ENCODE measurements at regions not wholly inside any gene's neighbourhood (a gene's known extent, or its start where the extent isn't known, plus 50 kb on each side); places are given as distances from the start of the nearest gene placed in this dataset.

DNA sequence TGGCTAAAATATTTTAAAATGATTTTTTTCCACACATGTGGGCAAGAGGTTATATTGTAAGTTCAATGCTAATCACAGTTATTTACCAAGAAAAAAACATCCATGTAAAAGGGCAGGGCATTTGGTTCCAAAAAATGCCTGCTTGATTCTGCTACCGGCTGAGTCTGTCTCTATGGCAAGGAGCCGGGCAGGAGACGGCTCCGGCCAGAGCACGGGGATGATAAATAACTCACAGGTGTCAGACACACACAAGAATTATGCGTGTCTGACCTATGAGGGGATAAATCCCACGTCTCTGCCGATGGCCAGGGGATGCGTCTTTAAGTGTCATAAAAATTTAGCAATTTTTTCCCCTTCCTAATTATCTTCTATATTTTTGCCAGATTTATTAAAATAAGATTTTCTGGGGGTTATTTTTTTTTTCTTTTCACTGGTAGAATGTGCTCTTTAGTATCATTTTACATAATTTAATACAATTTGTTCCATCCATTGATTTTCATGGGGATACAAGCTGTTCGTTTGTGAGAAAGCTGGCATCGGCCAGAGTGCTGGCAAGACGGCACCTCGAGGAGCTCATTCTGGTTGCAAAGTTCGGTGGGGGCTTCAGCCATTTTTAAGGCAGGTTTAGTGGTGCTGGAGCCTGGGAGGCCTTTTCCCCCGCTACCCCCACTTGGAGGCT lies 253.9 kb downstream of the ZNF536 start:
- no peak overlapping the region for H3K27ac ChIP-seq (ENCODE audit: insufficient read depth, low read length)
- H3K27me3 ChIP-seq (ENCODE audit: control insufficient read depth, insufficient read depth, low read length) = no peaks in the 10 kb centered on the region

DNA sequence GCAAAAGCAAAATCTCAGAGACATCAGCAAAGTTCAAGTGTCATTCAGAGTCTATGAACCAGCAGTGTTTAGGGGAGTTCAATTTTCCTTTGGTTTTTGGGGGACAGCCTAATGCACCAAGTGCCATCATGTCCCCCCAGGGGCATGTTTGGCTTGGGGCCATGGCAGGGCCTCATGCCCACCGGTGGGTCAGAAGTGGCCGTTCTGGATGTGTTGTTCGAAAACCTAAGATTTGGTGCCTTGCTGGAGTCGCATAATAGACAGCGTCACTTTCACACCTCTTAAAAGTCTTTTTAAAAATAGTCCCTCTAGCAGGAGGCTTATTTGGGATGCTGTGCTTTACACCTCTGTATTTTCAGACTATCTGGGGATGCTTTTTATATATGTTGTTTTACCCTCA lies 250.1 kb downstream of the ZNF536 start:
- no peaks in the 10 kb centered on the region for H3K9me3 ChIP-seq (ENCODE audit: control insufficient read depth, insufficient read depth, low read depth, low read length)
- no peak overlapping the region for H3K4me2 ChIP-seq (ENCODE audit: extremely low read depth, insufficient read depth, low read length)
- H3K27ac ChIP-seq (ENCODE audit: insufficient read depth, low read length) = no peak overlapping the region
- no peaks in the 10 kb centered on the region for H3K36me3 ChIP-seq (ENCODE audit: control insufficient read depth, insufficient read depth, low read length)
- no peaks in the 10 kb centered on the region for H3K27me3 ChIP-seq (ENCODE audit: control insufficient read depth, insufficient read depth, low read length)
- no peaks in the 10 kb centered on the region for H3K4me1 ChIP-seq (ENCODE audit: control insufficient read depth, extremely low read depth, insufficient read depth, low read length)
- no peak overlapping the region for H3K4me3 ChIP-seq (replicated peaks in 1 of 4; ENCODE audit: control extremely low read depth in 1 of 4, insufficient read depth in 1 of 4, low read depth in 3 of 4, low read length in 4 of 4)
- no peaks in the 10 kb centered on the region for H4K20me1 ChIP-seq (ENCODE audit: control insufficient read depth, extremely low read depth, insufficient read depth, low read length)
- TF ChIP-seq EZH2 (IDR thresholded peaks at IDR 0.05; ENCODE audit: low read length, missing control alignments) = no peak
- TF ChIP-seq, protein P1, sequence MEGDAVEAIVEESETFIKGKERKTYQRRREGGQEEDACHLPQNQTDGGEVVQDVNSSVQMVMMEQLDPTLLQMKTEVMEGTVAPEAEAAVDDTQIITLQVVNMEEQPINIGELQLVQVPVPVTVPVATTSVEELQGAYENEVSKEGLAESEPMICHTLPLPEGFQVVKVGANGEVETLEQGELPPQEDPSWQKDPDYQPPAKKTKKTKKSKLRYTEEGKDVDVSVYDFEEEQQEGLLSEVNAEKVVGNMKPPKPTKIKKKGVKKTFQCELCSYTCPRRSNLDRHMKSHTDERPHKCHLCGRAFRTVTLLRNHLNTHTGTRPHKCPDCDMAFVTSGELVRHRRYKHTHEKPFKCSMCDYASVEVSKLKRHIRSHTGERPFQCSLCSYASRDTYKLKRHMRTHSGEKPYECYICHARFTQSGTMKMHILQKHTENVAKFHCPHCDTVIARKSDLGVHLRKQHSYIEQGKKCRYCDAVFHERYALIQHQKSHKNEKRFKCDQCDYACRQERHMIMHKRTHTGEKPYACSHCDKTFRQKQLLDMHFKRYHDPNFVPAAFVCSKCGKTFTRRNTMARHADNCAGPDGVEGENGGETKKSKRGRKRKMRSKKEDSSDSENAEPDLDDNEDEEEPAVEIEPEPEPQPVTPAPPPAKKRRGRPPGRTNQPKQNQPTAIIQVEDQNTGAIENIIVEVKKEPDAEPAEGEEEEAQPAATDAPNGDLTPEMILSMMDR (conservative IDR thresholded peaks at IDR 0.05 in 1 of 2, IDR thresholded peaks at IDR 0.05 in 1 of 2; ENCODE audit: low read depth in 1 of 2, low read length in 2 of 2) = no peak
- H3K9ac ChIP-seq (ENCODE audit: insufficient read depth, low read length) = no peak overlapping the region
- DNase-seq (ENCODE audit: low read depth in 2 of 2) = no peak
- H3K79me2 ChIP-seq (ENCODE audit: control insufficient read depth, insufficient read depth, low read length) = no peaks in the 10 kb centered on the region
- no peak overlapping the region for H2AFZ ChIP-seq (ENCODE audit: low read length)

More for the DNA sequence above, 253.9 kb downstream of the ZNF536 start:
- Histone ChIP-seq H3K36me3 (ENCODE audit: control insufficient read depth, insufficient read depth, low read length) (no peaks in the 10 kb centered on the region), H3K4me1 (ENCODE audit: control insufficient read depth, extremely low read depth, insufficient read depth, low read length) (no peaks in the 10 kb centered on the region), H3K4me3 (replicated peaks in 1 of 4; ENCODE audit: control extremely low read depth in 1 of 4, insufficient read depth in 1 of 4, low read depth in 3 of 4, low read length in 4 of 4) (no peak overlapping the region), H4K20me1 (ENCODE audit: control insufficient read depth, extremely low read depth, insufficient read depth, low read length) (no peaks in the 10 kb centered on the region), H3K79me2 (ENCODE audit: control insufficient read depth, insufficient read depth, low read length) (no peaks in the 10 kb centered on the region), H3K4me2 (ENCODE audit: extremely low read depth, insufficient read depth, low read length) (no peak overlapping the region), H2AFZ (ENCODE audit: low read length) (no peak overlapping the region), H3K9ac (ENCODE audit: insufficient read depth, low read length) (no peak overlapping the region), H3K9me3 (ENCODE audit: control insufficient read depth, insufficient read depth, low read depth, low read length) (no peaks in the 10 kb centered on the region)
- no peak for DNase-seq (ENCODE audit: low read depth in 2 of 2)
- TF ChIP-seq, protein P1 (conservative IDR thresholded peaks at IDR 0.05 in 1 of 2, IDR thresholded peaks at IDR 0.05 in 1 of 2; ENCODE audit: low read depth in 1 of 2, low read length in 2 of 2) = no peak

DNA sequence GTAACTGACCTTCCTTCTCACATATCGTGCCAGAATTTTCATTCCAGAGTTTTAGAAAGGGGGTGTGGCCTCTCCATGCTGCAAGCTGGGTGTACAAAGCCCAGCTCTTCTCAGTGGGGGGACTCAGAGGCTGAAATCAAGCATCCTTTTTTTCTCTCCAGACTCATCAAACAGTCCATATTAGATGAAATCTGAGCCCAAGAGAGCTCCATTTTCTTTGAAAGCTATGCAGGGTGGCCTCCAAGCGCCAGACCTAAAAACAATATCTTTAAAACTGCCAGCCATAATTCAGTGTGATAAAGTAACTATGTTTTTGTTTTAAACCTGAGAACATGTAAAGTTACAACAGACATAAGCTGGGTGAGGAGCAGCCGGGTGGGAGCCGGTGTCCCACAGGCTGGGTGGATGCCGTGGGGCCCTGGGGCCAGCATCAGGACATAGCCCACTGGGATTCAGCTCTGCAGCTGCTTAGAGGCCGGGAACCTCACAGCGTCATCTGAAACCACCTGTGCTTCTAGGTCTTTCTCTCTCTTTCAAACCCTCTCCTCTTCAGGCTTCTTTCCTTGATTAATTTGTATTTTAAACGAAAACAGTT lies 249.2 kb downstream of the ZNF536 start:
- no peaks in the 10 kb centered on the region for H3K4me1 ChIP-seq (ENCODE audit: control insufficient read depth, extremely low read depth, insufficient read depth, low read length)

More for the DNA sequence above, 249.2 kb downstream of the ZNF536 start:
- Histone ChIP-seq H3K27me3 (ENCODE audit: control insufficient read depth, insufficient read depth, low read length) (no peaks in the 10 kb centered on the region), H2AFZ (ENCODE audit: low read length) (no peak overlapping the region), H3K9ac (ENCODE audit: insufficient read depth, low read length) (no peak overlapping the region), H3K79me2 (ENCODE audit: control insufficient read depth, insufficient read depth, low read length) (no peaks in the 10 kb centered on the region), H4K20me1 (ENCODE audit: control insufficient read depth, extremely low read depth, insufficient read depth, low read length) (no peaks in the 10 kb centered on the region), H3K9me3 (ENCODE audit: control insufficient read depth, insufficient read depth, low read depth, low read length) (no peaks in the 10 kb centered on the region), H3K4me2 (ENCODE audit: extremely low read depth, insufficient read depth, low read length) (no peak overlapping the region), H3K4me3 (replicated peaks in 1 of 4; ENCODE audit: control extremely low read depth in 1 of 4, insufficient read depth in 1 of 4, low read depth in 3 of 4, low read length in 4 of 4) (no peak overlapping the region), H3K27ac (ENCODE audit: insufficient read depth, low read length) (no peak overlapping the region), H3K36me3 (ENCODE audit: control insufficient read depth, insufficient read depth, low read length) (no peaks in the 10 kb centered on the region)
- DNase-seq (ENCODE audit: low read depth in 2 of 2) = no peak
- TF ChIP-seq EZH2 (IDR thresholded peaks at IDR 0.05; ENCODE audit: low read length, missing control alignments) = no peak
- TF ChIP-seq, protein P1 (conservative IDR thresholded peaks at IDR 0.05 in 1 of 2, IDR thresholded peaks at IDR 0.05 in 1 of 2; ENCODE audit: low read depth in 1 of 2, low read length in 2 of 2) = no peak

Data from fibroblast of lung (primary cell).